Uterus (tissue), 3 donors: ENCODE measurements at regions not wholly inside any gene's neighbourhood (a gene's known extent, or its start where the extent isn't known, plus 50 kb on each side); places are given as distances from the start of the nearest gene placed in this dataset.

ENCODE experiments used
- DNase-seq, 2 donors: peaks; one replicate each; pipeline ENCODE4 v3.0.0-alpha.2; 2019 to 2020
- H3K27ac ChIP-seq, 2 donors: fragments of 200-600 bp; sonication (generic); 1 replicate in 1 of 2; 2 replicates in 1 of 2; pipeline ENCODE4 v1.5.1; 2016 to 2018
- H3K27me3 ChIP-seq, 2 donors: fragments of 200-600 bp; sonication (generic); one replicate each; pipeline ENCODE4 v1.5.1; 2018 to 2019; ENCODE audit warnings: control low read depth in 1 of 2
- H3K36me3 ChIP-seq, 2 donors: fragments of 200-600 bp; sonication (generic); one replicate each; pipeline ENCODE4 v1.5.1; 2019; ENCODE audit warnings: control low read depth in 1 of 2
- H3K4me1 ChIP-seq, 2 donors: fragments of 200-600 bp; sonication (generic); one replicate each; pipeline ENCODE4 v1.5.1; 2018 to 2019; ENCODE audit warnings: control low read depth in 1 of 2
- H3K4me3 ChIP-seq, 2 donors: fragments of 200-600 bp; sonication (generic); 1 replicate in 1 of 2; 2 replicates in 1 of 2; pipeline ENCODE4 v1.5.1; 2018 to 2019; ENCODE audit warnings: mild to moderate bottlenecking in 1 of 2
- H3K9me3 ChIP-seq, 2 donors: fragments of 200-600 bp; sonication (generic); one replicate each; pipeline ENCODE4 v1.5.1; 2019; ENCODE audit warnings: control low read depth in 1 of 2
- CTCF ChIP-seq, 4 experiments: fragments of 200-600 bp in 2 of 4; fragments of 450-650 bp in 2 of 4; sonication (generic) in 2 of 4; IDR thresholded peaks; one replicate each; pipeline ENCODE4 v1.5.1; 2016 to 2019; ENCODE audit warnings: antibody characterized with exemption in 4 of 4, mild to moderate bottlenecking in 2 of 4, moderate library complexity in 1 of 4
- POLR2A ChIP-seq, 2 donors: fragments of 450-650 bp; IDR thresholded peaks; one replicate each; pipeline ENCODE4 v1.6.1; 2016; ENCODE audit warnings: antibody characterized with exemption in 2 of 2, mild to moderate bottlenecking in 1 of 2, moderate library complexity in 1 of 2
- intact Hi-C: fragments of 100-400 bp; cut with DNase I; formaldehyde crosslinking; loops from one replicate; pipeline ENCODE4 v1.15.1; 2023; ENCODE audit warnings: low total_unique reads
- donor health status: DM: yes; HTN: yes; CAD: no.

- Histone ChIP-seq H3K27me3 (no peaks in the 10 kb centered on the region), H3K4me3 (no peak overlapping the region), H3K4me1 (no peaks in the 10 kb centered on the region), H3K27ac (no peak overlapping the region), H3K9me3 (no peaks in the 10 kb centered on the region), H3K36me3 (no peaks in the 10 kb centered on the region)
- DNase-seq: no peak
- no peak for TF ChIP-seq CTCF (IDR thresholded peaks at IDR 0.05)
- no peak for TF ChIP-seq POLR2A (IDR thresholded peaks at IDR 0.05)
- intact Hi-C loops: no loop called here
Measured at GRCh38 chr18:44584900-44585299, 95.8 kb upstream of the SETBP1 start.

GRCh38 chr18:44586782-44587524 lies 93.7 kb upstream of the SETBP1 start:
- H3K36me3 ChIP-seq: no peaks in the 10 kb centered on the region
- no peak overlapping the region for H3K4me3 ChIP-seq
- no peaks in the 10 kb centered on the region for H3K27me3 ChIP-seq
- intact Hi-C loops: no loop called here
- no peaks in the 10 kb centered on the region for H3K9me3 ChIP-seq
- TF ChIP-seq POLR2A (IDR thresholded peaks at IDR 0.05): no peak
- no peak for TF ChIP-seq CTCF (IDR thresholded peaks at IDR 0.05)
- no peak overlapping the region for H3K27ac ChIP-seq
- H3K4me1 ChIP-seq: no peaks in the 10 kb centered on the region
- DNase-seq: peak in 1 of 2 donors; percentile 31

DNA sequence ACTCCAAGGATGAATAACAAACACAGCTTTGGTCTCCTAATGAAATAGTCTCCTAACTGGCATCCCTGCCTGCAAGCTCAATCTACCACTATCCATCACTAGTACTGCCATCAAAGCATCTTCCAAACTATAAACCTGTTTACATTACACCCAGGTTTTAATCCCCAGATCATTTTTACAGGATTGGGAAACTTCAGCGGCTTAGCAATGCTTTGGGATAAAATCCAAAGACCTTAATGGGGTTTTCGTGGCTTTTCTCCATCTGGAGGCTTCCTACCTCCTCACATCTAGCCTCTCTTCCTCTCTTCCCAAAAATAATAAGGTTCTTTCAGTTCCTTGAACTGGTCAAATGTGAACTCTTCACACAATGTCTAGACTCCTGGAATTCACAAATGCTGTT lies 92.2 kb upstream of the SETBP1 start:
- DNase-seq: no peak
- no peaks in the 10 kb centered on the region for H3K36me3 ChIP-seq
- H3K27me3 ChIP-seq: no peaks in the 10 kb centered on the region
- no peaks in the 10 kb centered on the region for H3K4me1 ChIP-seq
- TF ChIP-seq POLR2A (IDR thresholded peaks at IDR 0.05) (no peak), CTCF (IDR thresholded peaks at IDR 0.05) (no peak)
- no peak overlapping the region for H3K4me3 ChIP-seq
- peak overlapping the region in 1 of 2 donors; percentile 5 for H3K27ac ChIP-seq
- no peaks in the 10 kb centered on the region for H3K9me3 ChIP-seq
- intact Hi-C loops: no loop called here

- Histone ChIP-seq H3K4me3 (no peak overlapping the region), H3K27me3 (no peaks in the 10 kb centered on the region), H3K36me3 (no peaks in the 10 kb centered on the region), H3K4me1 (no peaks in the 10 kb centered on the region), H3K27ac (peak overlapping the region in 1 of 2 donors; percentile 25), H3K9me3 (no peaks in the 10 kb centered on the region)
- no peak for TF ChIP-seq CTCF (IDR thresholded peaks at IDR 0.05)
- TF ChIP-seq POLR2A (IDR thresholded peaks at IDR 0.05): no peak
- DNase-seq: no peak
- intact Hi-C loops: no loop called here
Measured at GRCh38 chr18:44589693-44590355, 90.9 kb upstream of the SETBP1 start.

GRCh38 chr18:44590956-44591670 lies 89.6 kb upstream of the SETBP1 start:
- intact Hi-C loops: no loop called here

More at GRCh38 chr18:44590956-44591670, 89.6 kb upstream of the SETBP1 start:
- TF ChIP-seq CTCF (IDR thresholded peaks at IDR 0.05): no peak
- TF ChIP-seq POLR2A (IDR thresholded peaks at IDR 0.05): no peak
- Histone ChIP-seq H3K27me3 (no peaks in the 10 kb centered on the region), H3K4me1 (no peaks in the 10 kb centered on the region), H3K27ac (no peak overlapping the region), H3K4me3 (no peak overlapping the region), H3K36me3 (no peaks in the 10 kb centered on the region), H3K9me3 (no peaks in the 10 kb centered on the region)
- no peak for DNase-seq
